ENCODE measurements at regions not wholly inside any gene's neighbourhood (a gene's known extent, or its start where the extent isn't known, plus 50 kb on each side); places are given as distances from the start of the nearest gene placed in this dataset.

GRCh38 chr3:107325446-107325845 lies 51.8 kb upstream of the CCDC54 start:
- Histone ChIP-seq H3K27me3 (ENCODE audit: control insufficient read depth, insufficient read depth, low read length) (no peaks in the 10 kb centered on the region), H3K4me3 (ENCODE audit: low read length) (no peak overlapping the region), H3K27ac (ENCODE audit: low read length) (no peak overlapping the region), H3K4me1 (ENCODE audit: control insufficient read depth, insufficient read depth, low read length) (no peaks in the 10 kb centered on the region), H3K9me3 (ENCODE audit: control insufficient read depth, low read depth, low read length) (no peaks in the 10 kb centered on the region), H3K36me3 (ENCODE audit: control insufficient read depth, insufficient read depth, low read length) (no peaks in the 10 kb centered on the region)
- no CpG with 5 or more reads among the region's 7 CpGs for WGBS (ENCODE audit: insufficient coverage, low lambda C conversion rate)
- DNase-seq, result no peak
